Naive thymus-derived CD4-positive, alpha-beta T cell (primary cell): ENCODE measurements at regions not wholly inside any gene's neighbourhood (a gene's known extent, or its start where the extent isn't known, plus 50 kb on each side); places are given as distances from the start of the nearest gene placed in this dataset.

ENCODE experiments used
- ATAC-seq: fragments of 150-1000 bp; cut with Tn5 transposase; 2 replicates; pipeline ENCODE4 v1.10.0; 2021; ENCODE audit warnings: mild to moderate bottlenecking, moderate library complexity
- CTCF ChIA-PET: fragments of 350-600 bp; sonication (Branson Sonifier 250); formaldehyde crosslinking; loops from one replicate; lab custom pipeline; 2021; ENCODE audit warnings: antibody characterized with exemption; lab: Charles Lee
- POLR2A ChIA-PET: fragments of 350-600 bp; sonication (Branson Sonifier 250); formaldehyde crosslinking; loops from one replicate; lab custom pipeline; 2021; ENCODE audit warnings: antibody characterized with exemption, inconsistent platforms; lab: Charles Lee
- DNase-seq, 9 donors: peaks; one replicate each; pipeline versions ENCODE4 v3.0.0 to v3.0.0-alpha.2; 2020 to 2022; ENCODE audit warnings: mixed read lengths in 1 of 9
- H3K27ac ChIP-seq: one replicate; pipeline ENCODE4 v1.7.0; 2013; ENCODE audit warnings: mild to moderate bottlenecking, low read depth, low read length, moderate library complexity
- H3K27me3 ChIP-seq, 2 donors: one replicate each; pipeline ENCODE4 v1.7.0; 2013; ENCODE audit warnings: low read length in 2 of 2, mild to moderate bottlenecking in 2 of 2, moderate library complexity in 2 of 2; ENCODE audit not compliant: control insufficient read depth in 2 of 2, insufficient read depth in 2 of 2
- H3K36me3 ChIP-seq, 3 experiments: 1 replicate in 2 of 3; 2 replicates in 1 of 3; pipeline ENCODE4 v1.7.0; 2013; ENCODE audit warnings: low read length in 3 of 3, mild to moderate bottlenecking in 3 of 3, moderate library complexity in 1 of 3; ENCODE audit not compliant: insufficient read depth in 3 of 3, control insufficient read depth in 2 of 3
- H3K4me1 ChIP-seq, 2 donors: one replicate each; pipeline ENCODE4 v1.7.0; 2013; ENCODE audit warnings: low read length in 2 of 2, mild to moderate bottlenecking in 2 of 2, moderate library complexity in 1 of 2; ENCODE audit not compliant: control insufficient read depth in 2 of 2, insufficient read depth in 2 of 2
- H3K4me3 ChIP-seq: 2 replicates; pipeline ENCODE4 v1.7.0; 2013; ENCODE audit warnings: mild to moderate bottlenecking, low read length
- H3K9me3 ChIP-seq, 3 experiments: 1 replicate in 2 of 3; 2 replicates in 1 of 3; pipeline ENCODE4 v1.7.0; 2013; ENCODE audit warnings: low read length in 3 of 3; ENCODE audit not compliant: control insufficient read depth in 2 of 3
- H3K27ac Mint-ChIP-seq, 9 donors: one replicate each; pipeline ENCODE4 v1.8.0; 2020 to 2022; ENCODE audit warnings: mixed read lengths in 9 of 9, mild to moderate bottlenecking in 8 of 9, moderate library complexity in 5 of 9, inconsistent platforms in 2 of 9
- H3K27me3 Mint-ChIP-seq, 5 donors: one replicate each; pipeline ENCODE4 v1.8.0; 2021 to 2022; ENCODE audit warnings: mixed read lengths in 5 of 5, mild to moderate bottlenecking in 1 of 5
- H3K36me3 Mint-ChIP-seq, 5 donors: one replicate each; pipeline ENCODE4 v1.8.0; 2020 to 2022; ENCODE audit warnings: mixed read lengths in 5 of 5, mild to moderate bottlenecking in 3 of 5, inconsistent platforms in 1 of 5
- H3K4me1 Mint-ChIP-seq, 7 donors: one replicate each; pipeline ENCODE4 v1.8.0; 2020 to 2022; ENCODE audit warnings: mixed read lengths in 7 of 7, mild to moderate bottlenecking in 3 of 7, inconsistent platforms in 1 of 7
- H3K4me3 Mint-ChIP-seq, 10 donors: one replicate each; pipeline ENCODE4 v1.8.0; 2020 to 2022; ENCODE audit warnings: mild to moderate bottlenecking in 10 of 10, mixed read lengths in 10 of 10, moderate library complexity in 6 of 10, inconsistent platforms in 2 of 10
- H3K9me3 Mint-ChIP-seq, 11 donors: one replicate each; pipeline ENCODE4 v1.8.0; 2020 to 2022; ENCODE audit warnings: mixed read lengths in 11 of 11, mild to moderate bottlenecking in 4 of 11, inconsistent platforms in 1 of 11, moderate library complexity in 1 of 11
- intact Hi-C, 2 donors: fragments of 100-400 bp; cut with micrococcal nuclease; formaldehyde crosslinking; loops; one replicate each; pipeline ENCODE4 v1.15.1; 2023

GRCh38 chr6:81682235-81682795, 70.2 kb downstream of the TENT5A start:
- ATAC-seq (no peak), DNase-seq (no peak)
- Histone ChIP-seq H3K4me3 (no peak overlapping the region), H3K4me1 (no peaks in the 10 kb centered on the region), H3K36me3 (no peaks in the 10 kb centered on the region), H3K27me3 (no peaks in the 10 kb centered on the region), H3K9me3 (no peaks in the 10 kb centered on the region), H3K27ac (no peak overlapping the region)
- Mint-ChIP-seq H3K27ac (no peak overlapping the region), H3K27me3 (peaks cover 0 to 4% (median 2%) of the 10 kb centered on the region in 5 donors), H3K4me3 (no peak overlapping the region), H3K4me1 (peaks cover 0 to 2% (median 0%) of the 10 kb centered on the region in 7 donors), H3K9me3 (peaks cover 0 to 10% (median 0%) of the 10 kb centered on the region in 11 donors), H3K36me3 (no peaks in the 10 kb centered on the region)
- ChIA-PET POLR2A (no interaction called here), CTCF (no interaction called here)
- intact Hi-C loops: no loop called here

GRCh38 chr6:81669445-81669844, 83.0 kb downstream of the TENT5A start:
- no peak for ATAC-seq
- POLR2A ChIA-PET: no interaction called here
- no peak overlapping the region for H3K4me3 Mint-ChIP-seq
- H3K36me3 Mint-ChIP-seq: peaks cover 0 to 9% (median 6%) of the 10 kb centered on the region in 5 donors
- H3K36me3 ChIP-seq: no peaks in the 10 kb centered on the region
- H3K27me3 Mint-ChIP-seq: peaks cover 0 to 4% (median 0%) of the 10 kb centered on the region in 5 donors
- no peaks in the 10 kb centered on the region for H3K4me1 ChIP-seq
- no peak overlapping the region for H3K4me3 ChIP-seq
- intact Hi-C loops: no loop called here
- H3K4me1 Mint-ChIP-seq: peaks cover 0 to 1% (median 0%) of the 10 kb centered on the region in 7 donors
- H3K9me3 ChIP-seq: no peaks in the 10 kb centered on the region
- H3K9me3 Mint-ChIP-seq: peaks cover 0 to 8% (median 0%) of the 10 kb centered on the region in 11 donors
- DNase-seq: no peak
- H3K27ac Mint-ChIP-seq: no peak overlapping the region
- H3K27ac ChIP-seq: no peak overlapping the region
- CTCF ChIA-PET: no interaction called here
- no peaks in the 10 kb centered on the region for H3K27me3 ChIP-seq

- ChIA-PET POLR2A (no interaction called here), CTCF (no interaction called here)
- Histone ChIP-seq H3K27ac (no peak overlapping the region), H3K9me3 (no peaks in the 10 kb centered on the region), H3K27me3 (no peaks in the 10 kb centered on the region), H3K36me3 (no peaks in the 10 kb centered on the region), H3K4me1 (no peaks in the 10 kb centered on the region), H3K4me3 (no peak overlapping the region)
- H3K4me1 Mint-ChIP-seq: peaks cover 0 to 1% (median 0%) of the 10 kb centered on the region in 7 donors
- ATAC-seq: no peak
- DNase-seq: no peak
- H3K27me3 Mint-ChIP-seq: peaks cover 0 to 4% (median 0%) of the 10 kb centered on the region in 5 donors
- peaks cover 0 to 5% (median 0%) of the 10 kb centered on the region in 11 donors for H3K9me3 Mint-ChIP-seq
- intact Hi-C loops: no loop called here
- no peak overlapping the region for H3K4me3 Mint-ChIP-seq
- H3K27ac Mint-ChIP-seq: no peak overlapping the region
- H3K36me3 Mint-ChIP-seq: peaks cover 0 to 6% (median 1%) of the 10 kb centered on the region in 5 donors
Measured at GRCh38 chr6:81668615-81669047, 83.8 kb downstream of the TENT5A start.

- H3K36me3 Mint-ChIP-seq: peaks cover 0 to 3% (median 0%) of the 10 kb centered on the region in 5 donors
- Histone ChIP-seq H3K9me3 (no peaks in the 10 kb centered on the region), H3K27ac (no peak overlapping the region), H3K27me3 (no peaks in the 10 kb centered on the region), H3K4me3 (no peak overlapping the region), H3K36me3 (no peaks in the 10 kb centered on the region), H3K4me1 (no peaks in the 10 kb centered on the region)
- H3K4me3 Mint-ChIP-seq: no peak overlapping the region
- peaks cover 0 to 4% (median 0%) of the 10 kb centered on the region in 5 donors for H3K27me3 Mint-ChIP-seq
- intact Hi-C loops: no loop called here
- no peak overlapping the region for H3K27ac Mint-ChIP-seq
- ATAC-seq (no peak), DNase-seq (no peak)
- POLR2A ChIA-PET: no interaction called here
- peaks cover 0 to 5% (median 0%) of the 10 kb centered on the region in 11 donors for H3K9me3 Mint-ChIP-seq
- peaks cover 0 to 1% (median 0%) of the 10 kb centered on the region in 7 donors for H3K4me1 Mint-ChIP-seq
- CTCF ChIA-PET: no interaction called here
Measured at GRCh38 chr6:81666481-81666880, 86.0 kb downstream of the TENT5A start.

- no peaks in the 10 kb centered on the region for H3K4me1 Mint-ChIP-seq
- no peaks in the 10 kb centered on the region for H3K27me3 Mint-ChIP-seq
- Histone ChIP-seq H3K27me3 (no peaks in the 10 kb centered on the region), H3K36me3 (no peaks in the 10 kb centered on the region), H3K4me3 (no peak overlapping the region), H3K9me3 (no peaks in the 10 kb centered on the region), H3K27ac (no peak overlapping the region), H3K4me1 (no peaks in the 10 kb centered on the region)
- H3K27ac Mint-ChIP-seq: no peak overlapping the region
- no peaks in the 10 kb centered on the region for H3K36me3 Mint-ChIP-seq
- no peak overlapping the region for H3K4me3 Mint-ChIP-seq
- peaks cover 0 to 2% (median 0%) of the 10 kb centered on the region in 11 donors for H3K9me3 Mint-ChIP-seq
- POLR2A ChIA-PET: no interaction called here
- DNase-seq: no peak
- intact Hi-C loops: no loop called here
- CTCF ChIA-PET: no interaction called here
- ATAC-seq: no peak
Measured at GRCh38 chr6:81656231-81656630, 96.2 kb downstream of the TENT5A start.

GRCh38 chr6:81655696-81656095, 96.8 kb downstream of the TENT5A start:
- DNase-seq (no peak), ATAC-seq (no peak)
- no peaks in the 10 kb centered on the region for H3K9me3 ChIP-seq
- no peaks in the 10 kb centered on the region for H3K27me3 Mint-ChIP-seq
- CTCF ChIA-PET: no interaction called here
- no peaks in the 10 kb centered on the region for H3K27me3 ChIP-seq
- H3K9me3 Mint-ChIP-seq: peaks cover 0 to 2% (median 0%) of the 10 kb centered on the region in 11 donors
- no peaks in the 10 kb centered on the region for H3K36me3 ChIP-seq
- no peak overlapping the region for H3K27ac Mint-ChIP-seq
- H3K4me1 Mint-ChIP-seq: no peaks in the 10 kb centered on the region
- no peak overlapping the region for H3K27ac ChIP-seq
- H3K4me3 ChIP-seq: no peak overlapping the region
- no peak overlapping the region for H3K4me3 Mint-ChIP-seq
- no peaks in the 10 kb centered on the region for H3K4me1 ChIP-seq
- no peaks in the 10 kb centered on the region for H3K36me3 Mint-ChIP-seq
- intact Hi-C loops: no loop called here
- POLR2A ChIA-PET: no interaction called here

- CTCF ChIA-PET: no interaction called here
- Histone ChIP-seq H3K27me3 (no peaks in the 10 kb centered on the region), H3K36me3 (no peaks in the 10 kb centered on the region), H3K4me3 (no peak overlapping the region), H3K4me1 (no peaks in the 10 kb centered on the region), H3K27ac (no peak overlapping the region), H3K9me3 (no peaks in the 10 kb centered on the region)
- ATAC-seq (no peak), DNase-seq (no peak)
- no peaks in the 10 kb centered on the region for H3K4me1 Mint-ChIP-seq
- peaks cover 0 to 3% (median 0%) of the 10 kb centered on the region in 11 donors for H3K9me3 Mint-ChIP-seq
- no peaks in the 10 kb centered on the region for H3K36me3 Mint-ChIP-seq
- POLR2A ChIA-PET: no interaction called here
- no peaks in the 10 kb centered on the region for H3K27me3 Mint-ChIP-seq
- intact Hi-C loops: no loop called here
- H3K4me3 Mint-ChIP-seq: no peak overlapping the region
- no peak overlapping the region for H3K27ac Mint-ChIP-seq
Measured at GRCh38 chr6:81648502-81648901, 104.0 kb downstream of the TENT5A start.
